HG03575 (cell line): ENCODE measurements at regions not wholly inside any gene's neighbourhood (a gene's known extent, or its start where the extent isn't known, plus 50 kb on each side); places are given as distances from the start of the nearest gene placed in this dataset.

ENCODE experiments used
- ATAC-seq: cut with Tn5 transposase; IDR thresholded peaks from one replicate; pipeline ENCODE4 v1.9.1; 2021; ENCODE audit not compliant: unreplicated experiment, insufficient number of reproducible peaks, low FRiP score; ENCODE audit errors: extremely low read depth

DNA sequence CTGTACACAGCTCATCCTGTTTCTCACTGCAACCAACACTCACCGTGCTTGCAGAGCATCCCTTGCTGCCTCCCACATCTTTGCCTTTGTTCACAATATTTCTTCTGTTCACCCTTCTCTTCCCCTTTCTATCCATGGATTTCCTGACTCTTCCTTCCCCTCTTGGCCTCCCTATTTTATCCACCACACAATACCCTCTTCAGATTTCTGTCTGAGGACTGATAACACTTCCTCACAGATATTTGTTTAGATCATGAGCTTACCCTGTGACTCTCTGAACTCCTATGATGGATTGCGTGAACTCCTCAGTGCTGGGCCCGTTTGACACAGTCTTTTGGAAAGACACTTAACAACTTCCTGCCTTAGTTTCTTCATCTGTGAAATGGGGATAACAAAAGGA, 62.8 kb upstream of the GPR158 start:
- ATAC-seq = no peak

DNA sequence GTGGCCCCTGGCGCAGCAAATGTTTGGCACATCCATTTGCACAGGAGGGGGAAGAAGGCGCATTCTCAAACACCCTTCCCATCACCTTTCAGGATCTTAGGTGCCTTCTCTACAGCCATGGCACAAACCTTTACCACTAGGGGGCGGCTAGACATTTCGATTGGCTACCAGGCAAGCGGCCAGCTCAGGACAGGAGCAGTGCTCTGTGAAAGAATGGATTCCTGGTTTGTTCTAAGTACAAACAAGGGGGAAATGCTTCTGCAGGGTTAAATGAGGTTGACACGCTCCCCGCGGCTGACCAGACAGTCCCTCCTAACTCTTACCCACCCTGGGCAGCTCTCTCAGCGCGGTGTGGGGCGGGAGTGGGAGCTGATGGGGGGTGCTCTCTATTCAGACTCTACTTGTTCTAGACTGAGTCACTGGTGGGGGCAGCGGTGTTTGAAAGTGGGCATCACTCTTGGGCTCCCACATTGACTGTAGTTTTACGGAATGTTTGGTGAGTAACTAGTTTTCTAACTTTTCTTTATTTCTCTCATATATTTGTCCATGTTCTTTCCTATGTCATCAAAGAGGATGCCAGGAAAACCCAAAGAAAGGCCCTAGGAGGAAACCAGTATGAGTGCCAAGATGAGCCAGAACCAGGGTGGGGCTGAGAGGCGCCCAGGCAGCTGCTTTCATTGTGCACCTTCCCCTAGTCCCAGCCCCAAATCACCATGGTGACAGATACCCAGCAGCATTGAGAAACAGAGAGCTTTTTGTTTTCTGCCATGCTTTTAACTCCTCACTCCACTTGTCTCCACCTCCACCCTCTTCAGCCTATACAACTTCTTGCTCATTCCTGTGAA, 61.4 kb upstream of the GPR158 start:
- ATAC-seq = no peak

DNA sequence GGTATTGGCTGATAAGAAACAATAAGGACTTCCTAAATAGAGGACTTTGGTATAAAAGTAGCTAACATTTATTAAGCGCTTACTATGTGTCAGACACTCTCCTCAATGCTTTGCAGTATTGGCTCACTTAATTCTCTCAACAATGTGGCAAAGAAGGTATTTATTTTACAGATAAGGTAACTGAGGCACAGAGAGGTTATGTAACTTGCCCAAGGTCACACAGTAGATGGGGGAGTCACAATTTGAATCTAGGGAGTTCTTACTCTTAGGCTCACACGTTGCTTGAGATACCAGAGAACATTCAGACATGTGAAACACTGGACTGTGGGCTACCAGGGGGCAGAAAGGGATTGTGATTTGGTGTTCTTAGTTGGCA, 60.8 kb upstream of the GPR158 start:
- no peak for ATAC-seq

- no peak for ATAC-seq
These were observed 57.0 kb upstream of the GPR158 start for GRCh38 chr10:25117757-25118156.

DNA sequence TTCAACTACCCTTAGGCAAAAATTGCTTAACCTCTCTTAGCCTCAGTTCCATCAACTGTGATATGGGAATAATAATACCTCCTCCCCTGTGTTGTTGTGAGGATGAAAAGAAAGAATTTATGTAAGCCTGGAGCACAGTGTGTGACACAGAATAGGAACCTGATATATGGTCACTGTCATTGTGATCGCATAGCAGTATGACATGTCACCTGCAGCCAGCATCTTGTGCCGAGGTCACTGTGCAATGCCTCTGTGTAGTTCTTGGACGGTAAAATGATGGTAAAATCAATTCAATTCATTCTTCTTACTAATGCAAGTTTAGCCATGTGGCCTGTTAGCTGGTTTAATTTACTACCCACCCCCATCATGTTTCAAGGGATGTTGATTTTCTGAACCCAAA, 54.6 kb upstream of the GPR158 start:
- no peak for ATAC-seq
